ENCODE measurements at regions not wholly inside any gene's neighbourhood (a gene's known extent, or its start where the extent isn't known, plus 50 kb on each side); places are given as distances from the start of the nearest gene placed in this dataset.

DNA sequence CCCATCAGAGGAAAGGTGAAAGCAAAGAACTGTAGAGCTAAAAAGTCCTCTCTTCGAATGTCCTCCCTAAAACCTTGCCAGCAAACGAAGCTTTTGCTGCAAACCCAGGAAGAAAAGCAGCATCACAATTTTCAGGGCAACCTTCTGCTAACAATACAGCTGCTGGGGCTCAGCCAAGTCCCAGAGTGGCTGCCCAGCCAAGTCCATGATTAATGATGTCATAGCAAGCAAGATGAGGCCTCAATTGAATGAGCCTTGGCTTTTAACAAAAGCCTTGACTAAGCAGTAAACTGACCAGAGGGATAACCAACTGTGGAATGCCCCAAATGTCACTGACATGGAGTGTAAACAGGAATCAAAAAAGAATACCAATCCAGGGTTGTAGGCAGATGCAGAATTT, 342.7 kb downstream of the PMP22 start:
- intact Hi-C loops (cut with DNase I), result loop anchor here (10.0 kb wide), 1 partner anchor 1328 kb away; no protein-coding TSS in a partner anchor
- no peaks in the 10 kb centered on the region for H3K9me3 ChIP-seq
- H3K4me3 ChIP-seq (replicated peaks in 1 of 3), result no peak overlapping the region
- WGBS, 2 donors, result 64 to 67% methylated on average over 2 of the region's 2 CpGs
- no peak for DNase-seq
- TF ChIP-seq, protein P1, sequence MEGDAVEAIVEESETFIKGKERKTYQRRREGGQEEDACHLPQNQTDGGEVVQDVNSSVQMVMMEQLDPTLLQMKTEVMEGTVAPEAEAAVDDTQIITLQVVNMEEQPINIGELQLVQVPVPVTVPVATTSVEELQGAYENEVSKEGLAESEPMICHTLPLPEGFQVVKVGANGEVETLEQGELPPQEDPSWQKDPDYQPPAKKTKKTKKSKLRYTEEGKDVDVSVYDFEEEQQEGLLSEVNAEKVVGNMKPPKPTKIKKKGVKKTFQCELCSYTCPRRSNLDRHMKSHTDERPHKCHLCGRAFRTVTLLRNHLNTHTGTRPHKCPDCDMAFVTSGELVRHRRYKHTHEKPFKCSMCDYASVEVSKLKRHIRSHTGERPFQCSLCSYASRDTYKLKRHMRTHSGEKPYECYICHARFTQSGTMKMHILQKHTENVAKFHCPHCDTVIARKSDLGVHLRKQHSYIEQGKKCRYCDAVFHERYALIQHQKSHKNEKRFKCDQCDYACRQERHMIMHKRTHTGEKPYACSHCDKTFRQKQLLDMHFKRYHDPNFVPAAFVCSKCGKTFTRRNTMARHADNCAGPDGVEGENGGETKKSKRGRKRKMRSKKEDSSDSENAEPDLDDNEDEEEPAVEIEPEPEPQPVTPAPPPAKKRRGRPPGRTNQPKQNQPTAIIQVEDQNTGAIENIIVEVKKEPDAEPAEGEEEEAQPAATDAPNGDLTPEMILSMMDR (IDR thresholded peaks at IDR 0.05), result no peak
- TF ChIP-seq POLR2A (IDR thresholded peaks at IDR 0.05), result no peak
- H3K27me3 ChIP-seq, result no peaks in the 10 kb centered on the region
- no peak overlapping the region for H3K27ac ChIP-seq
- H3K4me1 ChIP-seq, result no peaks in the 10 kb centered on the region
- H3K36me3 ChIP-seq, result no peaks in the 10 kb centered on the region

DNA sequence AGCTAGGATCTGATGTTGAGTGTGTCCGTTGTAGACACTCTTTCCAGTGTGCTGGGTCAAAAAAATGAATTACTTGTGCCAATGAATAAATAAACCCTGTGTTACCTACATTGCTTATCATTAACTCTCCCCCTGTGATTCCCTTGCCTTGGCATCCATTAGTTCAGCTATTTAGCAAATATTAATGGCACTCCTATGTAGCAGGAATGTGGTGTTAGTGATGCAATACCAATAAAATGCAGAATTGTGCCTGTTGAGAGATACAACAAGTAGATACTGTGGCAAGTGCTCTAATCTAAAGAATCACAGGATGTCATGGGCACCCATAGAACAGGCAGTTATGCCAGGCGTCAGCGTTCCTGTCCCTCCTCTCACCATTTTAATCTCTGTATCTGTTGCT, 343.2 kb downstream of the PMP22 start:
- DNase-seq, result no peak
- Histone ChIP-seq H3K9me3 (no peaks in the 10 kb centered on the region), H3K36me3 (no peaks in the 10 kb centered on the region), H3K4me3 (replicated peaks in 1 of 3) (no peak overlapping the region), H3K27me3 (no peaks in the 10 kb centered on the region), H3K4me1 (no peaks in the 10 kb centered on the region), H3K27ac (no peak overlapping the region)
- TF ChIP-seq POLR2A (IDR thresholded peaks at IDR 0.05), result no peak
- TF ChIP-seq, protein P1 (IDR thresholded peaks at IDR 0.05), result no peak
- intact Hi-C loops (cut with DNase I), result loop anchor here (10.0 kb wide), 1 partner anchor 1327 kb away; no protein-coding TSS in a partner anchor
- 89 to 93% methylated on average over 3 of the region's 3 CpGs for WGBS, 2 donors

DNA sequence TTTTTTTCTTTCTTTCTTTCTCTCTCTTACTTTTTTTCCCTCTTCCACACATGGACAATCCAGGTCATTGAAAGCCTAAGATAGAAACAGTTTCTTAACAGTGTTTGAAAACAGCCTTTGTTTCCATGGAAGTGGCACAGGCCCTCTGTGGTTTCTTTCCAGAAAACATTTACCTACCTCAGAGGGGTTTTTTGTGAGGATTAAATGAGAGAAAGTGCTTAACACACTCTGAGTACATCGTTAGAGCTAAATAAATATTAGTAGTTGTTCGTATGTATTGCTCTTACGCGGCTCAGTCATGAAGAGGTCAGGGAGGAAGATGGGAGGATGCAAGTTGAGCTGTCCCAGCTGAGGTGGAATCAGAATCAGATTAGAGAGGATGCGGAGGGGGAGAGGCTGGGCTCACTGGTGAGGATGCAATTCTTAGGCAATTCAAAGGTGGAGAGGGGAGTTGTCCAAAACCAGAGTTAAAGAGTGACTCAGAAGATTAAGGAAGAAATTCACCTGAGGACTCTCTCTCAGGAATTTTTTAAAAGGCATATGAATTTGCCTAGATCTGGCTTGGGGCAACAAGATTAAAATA, 345.4 kb downstream of the PMP22 start:
- Histone ChIP-seq H3K4me3 (replicated peaks in 1 of 3) (no peak overlapping the region), H3K27ac (no peak overlapping the region), H3K4me1 (no peaks in the 10 kb centered on the region), H3K9me3 (no peaks in the 10 kb centered on the region), H3K36me3 (no peaks in the 10 kb centered on the region), H3K27me3 (no peaks in the 10 kb centered on the region)
- DNase-seq, result no peak
- TF ChIP-seq, protein P1 (IDR thresholded peaks at IDR 0.05), result no peak
- no peak for TF ChIP-seq POLR2A (IDR thresholded peaks at IDR 0.05)
- intact Hi-C loops (cut with DNase I), result loop anchor here (10.0 kb wide), 1 partner anchor 1325 kb away; no protein-coding TSS in a partner anchor
- 46 to 48% methylated on average over 5 of the region's 5 CpGs for WGBS, 2 donors

DNA sequence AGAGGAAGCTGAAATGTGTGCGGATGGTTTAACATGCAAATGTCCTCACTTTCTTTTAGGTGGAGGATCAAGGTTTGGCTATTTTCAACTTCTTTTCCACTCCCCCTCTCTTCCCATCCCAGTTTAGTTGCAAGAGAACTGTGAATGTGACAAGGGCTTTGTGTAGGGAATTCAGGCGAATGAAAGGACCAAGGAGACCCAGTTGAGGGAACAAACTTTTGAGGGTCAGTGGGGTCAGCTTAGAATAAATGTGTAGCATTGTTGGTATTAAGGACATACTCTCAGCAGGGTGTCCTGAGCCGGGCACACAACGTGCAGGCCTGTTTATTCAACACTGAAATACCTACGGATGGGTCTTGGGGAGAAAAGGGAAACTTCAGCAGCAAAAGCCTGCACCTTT, 346.0 kb downstream of the PMP22 start:
- TF ChIP-seq POLR2A (IDR thresholded peaks at IDR 0.05), result no peak
- TF ChIP-seq, protein P1 (IDR thresholded peaks at IDR 0.05), result no peak
- WGBS, 2 donors, result 52% methylated on average over 5 of the region's 5 CpGs
- no peaks in the 10 kb centered on the region for H3K9me3 ChIP-seq
- intact Hi-C loops (cut with DNase I), result no loop called here
- H3K36me3 ChIP-seq, result no peaks in the 10 kb centered on the region
- H3K4me3 ChIP-seq (replicated peaks in 1 of 3), result no peak overlapping the region
- no peaks in the 10 kb centered on the region for H3K27me3 ChIP-seq
- DNase-seq, result no peak
- H3K4me1 ChIP-seq, result no peaks in the 10 kb centered on the region
- H3K27ac ChIP-seq, result no peak overlapping the region

DNA sequence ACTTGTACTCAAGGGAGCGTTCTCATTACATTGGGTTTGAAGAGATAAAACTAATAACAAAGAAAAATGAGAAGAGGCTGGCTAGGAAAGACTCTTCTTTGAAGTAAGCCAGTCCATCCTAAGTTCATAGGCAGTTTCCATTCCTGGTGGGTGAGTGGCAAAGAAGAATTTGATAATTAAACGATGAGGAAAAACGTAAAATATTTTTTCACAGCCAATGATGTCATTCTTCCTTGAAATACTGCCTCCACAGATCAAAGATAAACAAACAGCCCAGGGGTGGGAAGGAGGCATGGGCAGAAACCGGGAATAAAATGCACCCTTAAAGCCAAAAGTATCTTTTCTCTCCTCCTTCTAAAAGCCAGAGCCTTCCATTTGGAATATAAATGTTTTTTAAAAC, 346.6 kb downstream of the PMP22 start:
- WGBS, 2 donors, result 34 to 40% methylated on average over 4 of the region's 4 CpGs
- no peaks in the 10 kb centered on the region for H3K36me3 ChIP-seq
- no peak overlapping the region for H3K27ac ChIP-seq
- no peak for TF ChIP-seq POLR2A (IDR thresholded peaks at IDR 0.05)
- TF ChIP-seq, protein P1 (IDR thresholded peaks at IDR 0.05), result no peak
- H3K4me3 ChIP-seq (replicated peaks in 1 of 3), result no peak overlapping the region
- DNase-seq, result no peak
- H3K27me3 ChIP-seq, result no peaks in the 10 kb centered on the region
- H3K9me3 ChIP-seq, result no peaks in the 10 kb centered on the region
- intact Hi-C loops (cut with DNase I), result no loop called here
- H3K4me1 ChIP-seq, result no peaks in the 10 kb centered on the region
